ENCODE measurements at regions not wholly inside any gene's neighbourhood (a gene's known extent, or its start where the extent isn't known, plus 50 kb on each side); places are given as distances from the start of the nearest gene placed in this dataset.
"Not testable (repeated sequence)": the region's sequence is repeated elsewhere in the genome, so short reads cannot be mapped to it uniquely, and the experiment has no call there.

- TF ChIP-seq ZNF274 (IDR thresholded peaks at IDR 0.05; ENCODE audit: borderline replicate concordance, extremely low read depth, low read length) (no peak), RNF2 (IDR thresholded peaks at IDR 0.05; ENCODE audit: borderline replicate concordance, low read depth, low read length, missing control alignments, poor library complexity, severe bottlenecking) (no peak), TEAD4 (IDR thresholded peaks at IDR 0.05; ENCODE audit: low read depth, low read length) (no peak), HDAC6 (IDR thresholded peaks at IDR 0.05; ENCODE audit: low read depth, low read length) (no peak), RAD21 (IDR thresholded peaks at IDR 0.05 in 1 of 2, conservative IDR thresholded peaks at IDR 0.05 in 1 of 2; ENCODE audit: low read depth in 2 of 2, low read length in 2 of 2) (no peak), SAP30 (IDR thresholded peaks at IDR 0.05; ENCODE audit: insufficient read depth, insufficient replicate concordance, low read length) (no peak), SUZ12 (IDR thresholded peaks at IDR 0.05; ENCODE audit: low read length) (no peak), JUND (IDR thresholded peaks at IDR 0.05; ENCODE audit: low read length) (no peak)
Observed at GRCh38 chr6:150788089-150788488, 77.4 kb upstream of the MTHFD1L start (continued).

DNA sequence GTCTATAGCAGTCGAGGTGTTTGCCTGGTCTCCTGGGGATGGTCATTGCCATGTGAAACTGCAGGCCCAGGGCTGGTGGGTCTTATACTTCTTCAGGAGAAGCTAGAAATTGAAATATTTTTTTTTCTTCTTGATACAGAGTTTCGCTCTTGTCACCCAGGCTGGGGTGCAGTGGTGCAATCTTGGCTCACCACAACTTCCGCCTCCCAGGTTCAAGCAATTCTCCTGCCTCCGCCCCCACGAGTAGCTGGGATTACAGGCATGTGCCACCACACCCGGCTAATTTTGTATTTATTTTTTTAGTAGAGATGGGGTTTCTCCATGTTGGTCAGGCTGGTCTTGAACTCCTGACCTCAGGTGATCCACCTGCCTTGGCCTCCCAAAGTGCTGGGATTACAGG lies 75.6 kb upstream of the MTHFD1L start:
- H3K27ac ChIP-seq (ENCODE audit: low read depth, low read length); H3K9ac ChIP-seq (replicated peaks in 1 of 4; ENCODE audit: extremely low read depth in 1 of 4, low read depth in 3 of 4, low read length in 3 of 4); H3K79me1 ChIP-seq (ENCODE audit: low read depth, low read length); H3K36me3 ChIP-seq (ENCODE audit: control insufficient read depth in 2 of 4, insufficient read depth in 4 of 4, low read length in 3 of 4); H4K91ac ChIP-seq (replicated peaks; ENCODE audit: insufficient read length, low read length); H2BK15ac ChIP-seq (ENCODE audit: low read length); H3K4me3 ChIP-seq (ENCODE audit: extremely low read depth in 1 of 4, insufficient read depth in 2 of 4, low read depth in 3 of 4, low read length in 4 of 4); POLR2A ChIA-PET (ENCODE audit: partially characterized antibody); H3K23ac ChIP-seq (ENCODE audit: insufficient read length); H4K20me1 ChIP-seq (replicated peaks in 1 of 2; ENCODE audit: control insufficient read depth in 1 of 2, insufficient read depth in 2 of 2, low read length in 2 of 2); H3K18ac ChIP-seq (ENCODE audit: extremely low read depth, low read length); H2BK120ac ChIP-seq (replicated peaks; ENCODE audit: low read depth, low read length); H3K27me3 ChIP-seq (replicated peaks in 1 of 4; ENCODE audit: control insufficient read depth in 3 of 4, extremely low read depth in 1 of 4, insufficient read depth in 3 of 4, low read length in 3 of 4); H2BK12ac ChIP-seq (ENCODE audit: low read depth, low read length); FAIRE-seq; H3K9me3 ChIP-seq (ENCODE audit: insufficient read depth in 2 of 2, low read depth in 1 of 2, low read length in 1 of 2); H3K79me2 ChIP-seq (ENCODE audit: control insufficient read depth in 1 of 2, insufficient read depth in 2 of 2, low read length in 2 of 2); H4K8ac ChIP-seq (ENCODE audit: extremely low read depth, insufficient read depth, low read length); H3K4ac ChIP-seq (replicated peaks; ENCODE audit: insufficient read length, low read depth, low read length); CTCF ChIA-PET (ENCODE audit: partially characterized antibody); H3K4me2 ChIP-seq (ENCODE audit: insufficient read depth in 1 of 2, low read depth in 2 of 2, low read length in 2 of 2); H3K56ac ChIP-seq (replicated peaks; ENCODE audit: insufficient read length, low read depth, low read length); H2BK5ac ChIP-seq (ENCODE audit: low read depth, low read length); DNase-seq (ENCODE audit: low read depth in 1 of 2, low spot score in 2 of 2); H2AK5ac ChIP-seq (ENCODE audit: low read depth, low read length); H3K4me1 ChIP-seq (replicated peaks in 1 of 4; ENCODE audit: control insufficient read depth in 3 of 4, insufficient read depth in 4 of 4, low read length in 3 of 4); H3K14ac ChIP-seq (ENCODE audit: insufficient read length); H4K5ac ChIP-seq (ENCODE audit: insufficient read length, low read depth, low read length); H2BK20ac ChIP-seq (ENCODE audit: low read length); H2AFZ ChIP-seq (ENCODE audit: low read length); H3K23me2 ChIP-seq (ENCODE audit: low read depth, low read length): not testable (repeated sequence)
- 95% methylated on average over 6 of the region's 6 CpGs; no CpG with 5 or more reads in 1 of the 2 experiments for WGBS, 2 experiments (ENCODE audit: extremely low coverage in 1 of 2, insufficient coverage in 1 of 2, insufficient read length in 1 of 2, insufficient replicate concordance in 2 of 2, low coverage in 1 of 2, low lambda C conversion rate in 2 of 2, missing lambda C conversion rate in 1 of 2)

Measured in H1 (cell line).